ENCODE measurements at regions not wholly inside any gene's neighbourhood (a gene's known extent, or its start where the extent isn't known, plus 50 kb on each side); places are given as distances from the start of the nearest gene placed in this dataset.
"Not testable (repeated sequence)": the region's sequence is repeated elsewhere in the genome, so short reads cannot be mapped to it uniquely, and the experiment has no call there.

DNA sequence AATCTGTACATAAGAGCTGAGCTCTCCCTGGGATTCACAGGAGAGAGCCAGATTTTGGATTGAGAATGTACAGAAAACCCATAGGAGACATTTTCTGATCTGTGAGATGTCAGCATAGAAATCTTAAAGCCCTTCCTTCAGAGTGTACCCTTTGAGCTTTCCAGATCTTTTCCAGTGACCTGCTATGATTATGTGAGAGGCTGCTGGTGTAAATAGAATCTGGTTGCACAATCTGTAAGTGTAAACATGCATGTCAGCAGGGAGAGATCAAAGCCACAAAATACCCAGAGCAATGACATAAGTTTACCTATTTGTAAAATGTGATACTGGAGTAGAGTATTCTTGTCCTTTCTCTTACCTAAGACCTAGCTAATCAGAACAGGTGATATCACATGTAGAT is 471.9 kb downstream of the FOXD4L5 start:
- FAIRE-seq; DNase-seq (ENCODE audit: insufficient read length, low spot score): not testable (repeated sequence)

DNA sequence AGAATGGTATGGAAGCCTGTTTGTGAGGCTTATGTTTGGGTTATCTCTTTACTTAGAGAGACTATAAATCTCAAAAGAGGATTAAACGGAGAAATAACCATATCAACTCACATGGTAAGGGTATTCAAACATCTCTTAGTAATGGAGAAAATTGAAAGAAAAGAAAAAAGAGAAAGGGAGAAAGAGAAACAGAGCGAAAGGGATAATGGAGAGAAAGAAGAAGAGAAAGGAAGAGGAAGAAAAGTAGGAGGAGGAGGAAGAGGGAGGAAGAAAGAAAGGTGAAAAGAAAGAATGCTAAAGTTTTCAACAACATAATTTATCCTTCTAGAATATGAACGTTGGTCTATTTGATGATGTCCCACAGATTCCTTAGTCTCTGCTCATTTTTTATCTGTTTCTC is 506.3 kb downstream of the FOXD4L5 start:
- not testable (repeated sequence) for DNase-seq (ENCODE audit: insufficient read length, low spot score); FAIRE-seq

DNA sequence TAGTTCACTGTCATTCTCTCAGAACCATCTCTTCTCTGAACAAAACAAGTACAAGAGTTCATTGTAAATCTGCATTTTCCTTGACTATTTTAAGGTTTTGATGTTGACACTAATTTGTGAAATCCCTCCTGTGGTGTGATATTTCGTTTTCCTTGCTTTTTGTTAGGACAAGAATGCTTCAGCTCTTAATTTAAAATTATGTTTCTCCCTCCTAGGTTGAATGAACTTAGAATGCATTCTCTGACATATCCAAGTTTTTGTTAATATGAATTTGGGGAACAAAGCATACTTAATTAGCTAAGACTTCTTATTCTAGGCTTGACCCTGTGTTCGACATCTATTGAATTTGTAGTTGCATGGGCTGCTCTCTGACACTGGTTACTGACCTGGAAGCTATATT is 508.7 kb downstream of the FOXD4L5 start:
- FAIRE-seq; DNase-seq (ENCODE audit: insufficient read length, low spot score): not testable (repeated sequence)

DNA sequence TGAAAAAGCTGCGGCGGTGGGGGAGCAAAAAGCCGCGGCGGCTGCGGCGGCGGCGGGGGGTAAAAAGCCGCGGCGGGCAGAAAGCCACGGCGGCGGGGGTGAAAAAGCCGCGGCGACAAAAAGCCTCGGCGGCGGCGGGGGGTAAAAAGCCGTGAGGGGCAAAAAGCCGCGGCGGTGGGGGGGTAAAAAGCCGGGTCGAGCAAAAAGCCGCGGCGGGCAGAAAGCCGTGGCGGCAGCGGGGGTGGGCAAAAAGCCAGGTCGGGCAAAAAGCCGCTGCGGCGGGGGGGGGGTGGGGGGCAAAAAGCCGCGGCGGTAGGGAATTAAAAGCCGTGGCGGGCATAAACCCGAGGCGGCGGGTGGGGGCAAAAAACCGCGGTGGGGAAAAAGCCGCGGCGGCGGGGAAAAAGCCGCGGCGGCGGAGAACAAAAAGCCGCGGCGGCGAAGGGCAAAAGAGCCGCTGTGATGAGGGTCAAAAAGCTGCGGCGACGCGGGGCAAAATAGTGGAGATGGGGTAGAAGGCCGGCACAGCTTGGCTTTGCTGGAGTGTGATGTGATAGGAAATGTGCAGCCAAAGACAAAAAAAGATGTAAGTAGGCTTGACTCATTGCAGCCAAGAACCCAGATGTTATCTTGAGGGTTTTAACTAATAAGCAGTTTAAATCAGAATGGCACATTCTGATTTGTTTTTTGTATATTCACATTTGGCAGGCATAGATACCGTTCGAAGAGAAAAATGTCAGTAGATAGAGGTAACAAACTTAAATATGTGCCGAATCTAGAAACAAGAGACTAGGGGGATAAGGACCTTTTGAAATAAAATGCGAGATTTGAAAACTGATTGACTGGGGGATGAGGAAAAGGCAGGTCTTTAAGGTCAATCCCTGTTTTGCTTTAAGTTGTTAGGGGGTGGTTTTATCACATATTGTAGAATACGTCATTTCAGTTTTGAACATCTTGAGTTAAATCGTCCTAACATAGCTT is 509.9 kb downstream of the FOXD4L5 start:
- not testable (repeated sequence) for FAIRE-seq; DNase-seq (ENCODE audit: insufficient read length, low spot score)

DNA sequence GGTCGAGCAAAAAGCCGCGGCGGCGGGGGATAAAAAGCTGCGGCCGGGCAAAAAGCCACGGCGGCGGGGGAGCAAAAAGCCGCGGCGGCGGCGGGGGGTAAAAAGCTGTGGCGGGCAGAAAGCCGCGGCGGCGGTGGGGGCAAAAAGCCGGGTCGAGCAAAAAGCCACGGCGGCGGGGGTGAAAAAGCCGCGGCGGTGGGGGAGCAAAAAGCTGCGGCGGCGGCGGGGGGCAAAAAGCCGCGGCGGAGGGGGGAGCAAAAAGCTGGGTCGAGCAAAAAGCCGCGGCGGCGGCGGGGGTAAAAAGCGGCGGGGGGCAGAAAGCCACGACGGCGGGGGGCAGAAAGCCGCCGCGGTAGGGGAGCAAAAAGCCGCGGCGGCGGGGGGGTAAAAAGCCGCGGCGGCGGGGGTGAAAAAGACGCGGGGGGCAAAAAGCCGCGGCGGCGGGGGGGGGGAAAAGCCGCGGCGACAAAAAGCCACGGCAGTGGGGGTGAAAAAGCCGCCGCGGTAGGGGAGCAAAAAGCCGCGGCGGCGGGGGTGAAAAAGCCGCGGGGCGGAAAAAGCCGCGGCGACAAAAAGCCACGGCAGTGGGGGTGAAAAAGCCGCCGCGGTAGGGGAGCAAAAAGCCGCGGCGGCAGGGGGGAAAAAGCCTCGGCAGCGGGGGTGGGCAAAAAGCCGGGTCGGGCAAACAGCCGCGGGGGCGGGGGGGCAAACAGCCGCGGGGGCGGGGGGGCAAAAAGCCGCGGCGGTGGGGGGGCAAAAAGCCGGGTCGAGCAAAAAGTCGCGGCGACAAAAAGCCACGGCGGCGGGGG is 510.8 kb downstream of the FOXD4L5 start:
- FAIRE-seq; DNase-seq (ENCODE audit: insufficient read length, low spot score): not testable (repeated sequence)

DNA sequence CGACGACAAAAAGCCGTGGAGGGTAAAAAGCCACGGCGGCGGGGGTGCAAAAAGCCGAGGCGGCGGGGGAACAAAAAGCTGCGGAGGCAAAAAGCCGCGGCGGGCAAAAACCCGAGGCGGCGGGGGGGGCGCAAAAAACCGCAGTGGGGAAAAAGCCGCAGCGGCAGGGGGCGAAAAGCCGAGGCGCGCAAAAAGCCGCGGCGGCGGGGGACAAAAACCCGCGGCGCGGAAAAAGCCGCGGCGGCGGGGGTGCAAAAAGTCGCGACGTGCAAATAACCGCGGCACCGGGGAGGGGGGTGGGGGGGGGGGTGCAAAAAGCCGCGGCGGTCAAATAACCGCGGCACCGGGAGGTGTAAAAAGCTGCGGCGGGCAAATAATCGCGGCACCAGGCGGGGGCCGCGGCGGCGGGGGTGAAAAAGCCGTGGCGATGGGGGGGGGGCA is 511.5 kb downstream of the FOXD4L5 start:
- no peak for DNase-seq (ENCODE audit: insufficient read length, low spot score)
- FAIRE-seq = no peak
- TF ChIP-seq, protein P1, sequence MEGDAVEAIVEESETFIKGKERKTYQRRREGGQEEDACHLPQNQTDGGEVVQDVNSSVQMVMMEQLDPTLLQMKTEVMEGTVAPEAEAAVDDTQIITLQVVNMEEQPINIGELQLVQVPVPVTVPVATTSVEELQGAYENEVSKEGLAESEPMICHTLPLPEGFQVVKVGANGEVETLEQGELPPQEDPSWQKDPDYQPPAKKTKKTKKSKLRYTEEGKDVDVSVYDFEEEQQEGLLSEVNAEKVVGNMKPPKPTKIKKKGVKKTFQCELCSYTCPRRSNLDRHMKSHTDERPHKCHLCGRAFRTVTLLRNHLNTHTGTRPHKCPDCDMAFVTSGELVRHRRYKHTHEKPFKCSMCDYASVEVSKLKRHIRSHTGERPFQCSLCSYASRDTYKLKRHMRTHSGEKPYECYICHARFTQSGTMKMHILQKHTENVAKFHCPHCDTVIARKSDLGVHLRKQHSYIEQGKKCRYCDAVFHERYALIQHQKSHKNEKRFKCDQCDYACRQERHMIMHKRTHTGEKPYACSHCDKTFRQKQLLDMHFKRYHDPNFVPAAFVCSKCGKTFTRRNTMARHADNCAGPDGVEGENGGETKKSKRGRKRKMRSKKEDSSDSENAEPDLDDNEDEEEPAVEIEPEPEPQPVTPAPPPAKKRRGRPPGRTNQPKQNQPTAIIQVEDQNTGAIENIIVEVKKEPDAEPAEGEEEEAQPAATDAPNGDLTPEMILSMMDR (IDR thresholded peaks at IDR 0.05; ENCODE audit: insufficient read depth, missing control alignments) = no peak

DNA sequence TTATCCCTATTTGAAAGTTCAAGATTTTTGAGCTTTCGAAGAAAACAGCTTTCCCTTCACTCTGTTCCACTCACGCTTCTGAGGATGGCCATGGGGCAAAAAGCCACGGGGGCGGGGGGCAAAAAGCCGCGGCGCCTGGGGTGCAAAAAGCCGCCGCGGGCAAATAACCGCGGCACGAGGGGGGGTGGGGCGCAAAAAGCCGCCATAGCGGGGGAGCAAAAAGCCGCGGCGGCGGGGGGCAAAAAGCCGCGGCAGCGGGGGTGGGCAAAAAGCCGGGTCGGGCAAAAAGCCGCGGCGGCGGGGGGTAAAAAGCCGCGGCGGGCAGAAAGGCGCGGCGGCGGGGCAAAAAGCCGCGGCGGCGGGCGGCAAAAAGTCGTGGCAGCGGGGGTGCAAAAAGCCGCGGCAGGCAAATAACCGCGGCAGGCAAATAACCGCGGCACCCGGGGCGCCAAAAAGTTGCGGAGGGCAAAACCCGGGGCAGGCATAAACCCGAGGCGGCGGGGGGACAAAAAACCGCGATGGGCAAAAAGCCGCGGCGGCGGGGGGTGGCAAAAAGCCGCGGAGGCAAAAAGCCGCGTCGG is 512.2 kb downstream of the FOXD4L5 start:
- FAIRE-seq; DNase-seq (ENCODE audit: insufficient read length, low spot score): not testable (repeated sequence)

DNA sequence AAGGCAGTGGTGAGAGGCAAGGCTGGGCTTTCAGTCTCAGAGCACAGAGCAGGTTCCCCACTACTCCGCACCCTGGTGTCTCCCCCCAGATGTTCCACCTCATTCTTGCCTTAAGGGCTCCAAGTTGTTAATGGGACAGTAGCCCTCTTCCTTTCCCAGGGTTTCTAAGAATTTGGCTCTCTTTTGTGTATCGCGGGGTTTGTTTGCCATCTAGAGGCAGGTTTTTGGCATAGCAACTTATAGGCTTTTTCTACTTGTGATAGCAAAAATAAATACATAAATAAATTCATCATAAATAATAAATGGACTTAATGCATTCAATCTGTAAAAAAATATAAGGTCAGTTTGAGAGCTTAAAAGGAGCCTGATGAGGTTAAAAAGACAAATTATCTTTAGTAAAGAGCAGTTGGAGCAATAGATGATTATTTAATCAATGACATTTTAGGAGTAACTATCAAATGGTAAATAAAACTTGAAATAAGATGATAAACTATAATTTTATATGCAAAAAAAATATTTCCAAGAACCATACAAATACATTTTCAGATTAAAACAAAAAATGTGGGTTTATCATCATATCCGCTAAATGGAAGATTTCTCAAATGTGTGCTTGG is 512.8 kb downstream of the FOXD4L5 start:
- FAIRE-seq; DNase-seq (ENCODE audit: insufficient read length, low spot score): not testable (repeated sequence)
- TF ChIP-seq, protein P1 (IDR thresholded peaks at IDR 0.05; ENCODE audit: insufficient read depth, missing control alignments) = peak; percentile 22

All from D721Med (cell line).